Progenitor cell of endocrine pancreas (in vitro differentiated cells): ENCODE measurements at regions not wholly inside any gene's neighbourhood (a gene's known extent, or its start where the extent isn't known, plus 50 kb on each side); places are given as distances from the start of the nearest gene placed in this dataset.

ENCODE experiments used
- DNase-seq: peaks from one replicate; pipeline ENCODE4 v3.0.0; 2021; ENCODE audit warnings: low spot score; ENCODE audit not compliant: unreplicated experiment
- H3K27ac Mint-ChIP-seq: 2 replicates; pipeline ENCODE4 v1.8.0; 2021; ENCODE audit warnings: mild to moderate bottlenecking, moderate library complexity, mixed read lengths
- H3K27me3 Mint-ChIP-seq: 2 replicates; pipeline ENCODE4 v1.8.0; 2021; ENCODE audit warnings: mixed read lengths
- H3K36me3 Mint-ChIP-seq: 2 replicates; pipeline ENCODE4 v1.8.0; 2022; ENCODE audit warnings: mixed read lengths; ENCODE audit not compliant: insufficient read depth
- H3K4me1 Mint-ChIP-seq: 2 replicates; pipeline ENCODE4 v1.8.0; 2021; ENCODE audit warnings: low read depth, mixed read lengths
- H3K4me3 Mint-ChIP-seq: 2 replicates; pipeline ENCODE4 v1.8.0; 2021; ENCODE audit warnings: low read depth, mild to moderate bottlenecking, moderate library complexity, mixed read lengths
- H3K9me3 Mint-ChIP-seq: 2 replicates; pipeline ENCODE4 v1.8.0; 2021; ENCODE audit warnings: low read depth, mixed read lengths
- TF ChIP-seq, protein P1 (sequence below): fragments of 200-600 bp; sonication (generic); IDR thresholded peaks from one replicate; pipeline ENCODE4 v1.5.0; 2021; ENCODE audit warnings: antibody characterized with exemption, mild to moderate bottlenecking; ENCODE audit not compliant: unreplicated experiment

DNA sequence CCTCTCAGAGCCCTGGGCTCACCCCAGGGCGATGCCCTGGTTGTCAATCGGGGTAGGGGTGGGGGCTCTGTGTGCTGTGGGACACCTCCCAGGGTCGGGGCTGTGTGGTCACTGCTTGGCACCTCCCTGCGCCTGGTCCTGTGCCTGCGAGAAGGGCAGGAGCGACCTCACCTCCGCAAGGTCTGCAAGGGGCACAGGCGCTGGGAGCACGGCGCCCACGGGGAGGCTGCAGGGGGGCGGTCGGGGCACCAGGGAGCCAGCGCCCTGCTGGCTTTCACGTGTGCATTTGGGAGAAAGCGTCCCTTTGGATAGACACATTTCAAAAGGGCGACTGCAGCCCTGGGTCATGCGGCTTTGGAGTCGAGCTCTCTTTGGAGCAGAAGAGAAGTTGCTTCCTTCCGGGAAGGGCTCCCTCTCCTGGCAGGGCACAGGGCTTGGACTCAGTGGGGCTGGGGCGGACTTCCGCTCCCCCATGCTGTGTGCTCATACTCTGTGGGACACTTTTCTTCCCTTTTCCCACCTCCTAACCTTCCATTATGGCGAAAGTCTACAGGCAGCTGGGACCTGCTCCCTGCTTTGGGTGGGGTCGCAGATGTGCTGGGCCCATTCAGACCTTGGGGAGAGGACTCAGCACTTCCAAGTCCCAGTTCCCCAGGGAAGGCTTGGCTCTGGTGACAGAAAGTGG lies 52.9 kb upstream of the SLC28A3 start:
- no peak for DNase-seq
- peaks cover 2% of the 10 kb centered on the region for H3K4me1 Mint-ChIP-seq
- TF ChIP-seq, protein P1, sequence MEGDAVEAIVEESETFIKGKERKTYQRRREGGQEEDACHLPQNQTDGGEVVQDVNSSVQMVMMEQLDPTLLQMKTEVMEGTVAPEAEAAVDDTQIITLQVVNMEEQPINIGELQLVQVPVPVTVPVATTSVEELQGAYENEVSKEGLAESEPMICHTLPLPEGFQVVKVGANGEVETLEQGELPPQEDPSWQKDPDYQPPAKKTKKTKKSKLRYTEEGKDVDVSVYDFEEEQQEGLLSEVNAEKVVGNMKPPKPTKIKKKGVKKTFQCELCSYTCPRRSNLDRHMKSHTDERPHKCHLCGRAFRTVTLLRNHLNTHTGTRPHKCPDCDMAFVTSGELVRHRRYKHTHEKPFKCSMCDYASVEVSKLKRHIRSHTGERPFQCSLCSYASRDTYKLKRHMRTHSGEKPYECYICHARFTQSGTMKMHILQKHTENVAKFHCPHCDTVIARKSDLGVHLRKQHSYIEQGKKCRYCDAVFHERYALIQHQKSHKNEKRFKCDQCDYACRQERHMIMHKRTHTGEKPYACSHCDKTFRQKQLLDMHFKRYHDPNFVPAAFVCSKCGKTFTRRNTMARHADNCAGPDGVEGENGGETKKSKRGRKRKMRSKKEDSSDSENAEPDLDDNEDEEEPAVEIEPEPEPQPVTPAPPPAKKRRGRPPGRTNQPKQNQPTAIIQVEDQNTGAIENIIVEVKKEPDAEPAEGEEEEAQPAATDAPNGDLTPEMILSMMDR = no peak
- no peaks in the 10 kb centered on the region for H3K27me3 Mint-ChIP-seq
- H3K4me3 Mint-ChIP-seq = no peak overlapping the region
- no peaks in the 10 kb centered on the region for H3K9me3 Mint-ChIP-seq
- H3K27ac Mint-ChIP-seq = no peak overlapping the region
- no peaks in the 10 kb centered on the region for H3K36me3 Mint-ChIP-seq

DNA sequence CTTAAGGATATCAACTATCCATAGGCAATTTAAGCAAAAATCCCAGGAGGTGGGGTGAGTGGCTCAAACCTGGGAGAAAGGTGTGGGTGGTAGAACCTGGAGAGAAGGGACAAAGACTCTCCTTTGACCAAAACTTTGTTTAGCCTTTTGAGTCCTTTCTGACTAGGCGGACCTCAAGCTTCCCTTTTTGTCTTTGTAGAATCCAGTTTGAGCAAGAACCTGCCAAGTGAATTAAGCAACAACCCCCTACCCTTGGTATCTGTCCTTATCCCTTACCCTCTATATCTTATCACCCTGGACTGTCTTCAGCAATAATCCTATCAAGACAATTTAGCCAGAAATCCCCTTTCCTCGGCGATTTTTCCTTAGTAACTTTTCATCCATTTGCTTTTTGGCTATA lies 53.5 kb upstream of the SLC28A3 start:
- peaks cover 2% of the 10 kb centered on the region for H3K4me1 Mint-ChIP-seq
- H3K4me3 Mint-ChIP-seq = no peak overlapping the region
- H3K36me3 Mint-ChIP-seq = no peaks in the 10 kb centered on the region
- no peaks in the 10 kb centered on the region for H3K9me3 Mint-ChIP-seq
- H3K27me3 Mint-ChIP-seq = no peaks in the 10 kb centered on the region
- no peak for DNase-seq
- TF ChIP-seq, protein P1 = no peak
- no peak overlapping the region for H3K27ac Mint-ChIP-seq

DNA sequence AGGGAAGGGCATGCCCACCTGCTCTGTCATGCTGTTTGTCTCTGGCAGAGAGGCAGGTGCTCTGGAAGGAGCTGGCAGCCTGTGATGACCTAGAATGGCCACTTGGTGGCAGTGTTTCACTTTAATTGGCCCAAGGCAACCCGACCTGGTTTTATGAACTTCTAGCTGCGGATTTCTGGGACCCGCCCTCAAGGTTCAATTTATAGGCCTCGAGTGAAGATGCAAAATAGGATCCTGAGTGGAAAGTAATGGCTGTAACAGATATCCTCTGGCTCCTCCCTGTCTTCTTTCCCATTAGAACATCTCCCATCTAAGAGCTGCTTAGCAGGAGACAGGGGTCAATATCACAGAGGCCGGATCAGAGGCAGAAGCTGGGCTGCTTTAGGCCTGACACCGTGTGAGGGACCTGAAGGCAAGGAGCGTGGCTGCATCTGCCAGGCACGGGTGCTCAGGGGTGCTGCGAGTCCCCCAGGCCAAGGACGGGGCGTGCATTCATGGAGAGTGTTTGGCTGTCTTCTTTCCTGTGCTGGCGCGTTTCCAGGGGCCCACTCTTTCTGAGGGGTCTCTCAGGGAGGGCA lies 56.7 kb upstream of the SLC28A3 start:
- Mint-ChIP-seq H3K4me3 (no peak overlapping the region), H3K9me3 (no peaks in the 10 kb centered on the region), H3K27ac (no peak overlapping the region), H3K36me3 (peaks cover 2% of the 10 kb centered on the region), H3K27me3 (no peaks in the 10 kb centered on the region), H3K4me1 (no peaks in the 10 kb centered on the region)
- TF ChIP-seq, protein P1 = peak; percentile 93
- DNase-seq = peak; percentile 65

DNA sequence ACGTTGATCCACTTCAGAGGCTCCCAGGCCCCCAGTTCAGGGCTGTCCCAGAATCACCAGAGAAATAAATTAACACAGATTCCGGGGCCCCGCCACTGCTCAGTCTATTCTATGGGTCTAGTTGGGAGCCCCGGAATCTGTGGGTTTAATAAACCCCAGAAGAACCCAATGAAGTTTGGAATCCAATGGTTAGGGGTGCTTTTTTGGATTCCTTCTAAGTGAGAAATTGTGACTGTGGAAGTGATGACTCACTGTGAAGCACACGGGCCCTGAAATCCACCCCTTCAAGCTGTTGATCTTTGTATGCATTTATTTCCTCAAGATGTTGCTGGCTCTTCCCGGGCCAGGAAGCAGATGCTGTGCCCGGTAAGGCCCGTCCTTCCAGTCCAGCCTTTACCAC lies 57.3 kb upstream of the SLC28A3 start:
- TF ChIP-seq, protein P1 = no peak
- Mint-ChIP-seq H3K9me3 (no peaks in the 10 kb centered on the region), H3K27me3 (no peaks in the 10 kb centered on the region), H3K27ac (no peak overlapping the region), H3K36me3 (peaks cover 2% of the 10 kb centered on the region), H3K4me1 (peaks cover under 1% of the 10 kb centered on the region), H3K4me3 (no peak overlapping the region)
- no peak for DNase-seq

DNA sequence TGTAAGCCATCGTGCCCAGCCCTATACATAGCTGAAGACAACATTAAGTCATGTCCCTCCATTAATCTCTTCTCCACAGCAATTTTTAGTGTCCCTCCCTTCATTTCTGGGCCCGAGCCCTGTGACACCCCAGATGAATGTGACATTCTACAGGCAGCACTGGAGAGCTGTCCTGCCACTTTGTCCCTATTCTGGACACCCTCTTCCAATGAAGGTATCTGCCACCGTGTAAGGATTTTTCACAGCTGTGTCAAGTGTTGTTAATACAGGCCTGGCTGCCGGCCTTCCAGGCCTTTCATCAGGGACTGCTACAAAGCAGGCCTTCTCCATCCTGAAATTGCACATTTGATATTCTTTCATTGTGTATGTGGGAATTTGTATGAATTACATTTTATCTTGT lies 62.0 kb upstream of the SLC28A3 start:
- TF ChIP-seq, protein P1 = no peak
- DNase-seq = no peak
- Mint-ChIP-seq H3K27ac (no peak overlapping the region), H3K27me3 (no peaks in the 10 kb centered on the region), H3K9me3 (peaks cover 4% of the 10 kb centered on the region), H3K4me1 (peaks cover 2% of the 10 kb centered on the region), H3K36me3 (peaks cover 2% of the 10 kb centered on the region), H3K4me3 (no peak overlapping the region)
